GM21381 (cell line): ENCODE measurements at regions not wholly inside any gene's neighbourhood (a gene's known extent, or its start where the extent isn't known, plus 50 kb on each side); places are given as distances from the start of the nearest gene placed in this dataset.

ENCODE experiments used
- ATAC-seq: cut with Tn5 transposase; IDR thresholded peaks from one replicate; pipeline ENCODE4 v1.9.1; 2021; ENCODE audit warnings: mild to moderate bottlenecking, moderate library complexity; ENCODE audit not compliant: unreplicated experiment

DNA sequence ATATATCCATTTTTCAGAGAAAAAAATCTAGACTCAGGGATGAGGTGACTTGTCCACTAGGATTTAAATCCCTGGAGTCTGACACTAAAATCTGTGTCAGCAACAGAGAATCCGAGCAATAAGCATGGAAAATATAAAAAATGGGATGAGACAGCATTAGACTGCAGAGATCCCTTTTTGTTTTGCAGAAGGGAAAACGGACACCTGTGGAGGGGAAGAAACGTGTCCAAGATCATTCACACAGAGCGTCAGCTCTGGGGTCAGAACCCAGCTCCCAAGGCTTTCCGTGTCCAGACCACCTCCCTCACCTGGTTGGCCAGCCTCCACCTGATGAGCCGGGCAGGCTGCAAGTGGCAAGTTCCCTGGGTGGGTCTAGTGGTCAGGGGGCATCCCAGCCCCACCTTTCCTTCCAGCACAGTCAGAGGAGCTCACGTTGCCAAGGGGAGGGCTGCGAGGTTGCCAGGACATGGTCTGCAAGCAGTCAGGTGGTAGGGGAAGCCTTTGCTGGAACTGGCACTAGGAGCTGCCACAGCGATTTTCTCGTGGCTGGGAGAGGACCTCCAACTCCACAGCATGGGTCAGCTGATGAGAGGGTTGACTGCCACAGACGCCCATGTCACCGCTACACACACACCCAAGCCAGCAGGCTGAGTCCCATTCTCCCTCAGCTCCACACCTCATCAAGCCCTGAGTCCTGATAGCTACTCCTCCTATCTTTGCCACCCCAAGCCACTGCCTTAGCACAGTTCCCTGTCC lies 65.9 kb upstream of the CPLX2 start:
- no peak for ATAC-seq

DNA sequence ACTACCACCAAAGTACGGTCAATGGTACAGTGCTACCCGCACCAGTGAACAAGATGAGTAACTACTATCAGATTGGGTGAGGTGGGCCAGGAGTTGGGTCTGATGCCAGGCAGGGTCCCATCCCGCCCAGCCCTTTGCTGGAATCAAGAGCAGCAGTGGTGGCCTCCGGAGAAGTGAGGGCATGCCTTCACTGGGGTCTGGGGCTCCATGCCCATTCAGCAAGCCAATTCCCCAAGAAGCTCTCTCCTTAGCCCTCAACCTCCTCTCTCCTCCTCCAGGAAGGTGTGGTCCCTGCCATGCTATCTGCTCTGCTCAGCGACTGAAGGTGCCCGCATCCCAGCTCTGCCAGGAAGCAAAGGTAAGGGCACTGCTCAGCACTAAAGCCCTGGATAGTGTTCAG lies 62.7 kb upstream of the CPLX2 start:
- no peak for ATAC-seq

- ATAC-seq: no peak
Measured at GRCh38 chr5:175809531-175810121, 61.8 kb upstream of the CPLX2 start.

DNA sequence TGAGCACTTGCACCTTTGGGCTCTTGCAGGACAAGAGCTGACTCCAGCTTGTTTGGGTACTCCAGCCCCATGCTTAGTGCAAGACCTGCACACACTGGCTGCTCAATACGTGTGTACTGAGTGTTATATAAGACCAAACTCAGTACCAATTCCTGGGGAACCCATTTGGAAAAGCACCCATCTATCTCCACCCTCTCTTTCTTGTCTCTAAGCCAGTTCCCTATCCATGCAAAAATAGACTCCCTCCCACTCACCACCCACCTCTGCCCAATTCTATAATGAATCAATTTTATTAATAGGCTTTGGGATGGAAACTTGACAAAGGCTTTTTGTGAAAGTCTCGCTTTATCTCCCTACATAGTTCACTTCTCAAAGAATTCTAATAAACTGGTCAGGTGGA lies 60.9 kb upstream of the CPLX2 start:
- ATAC-seq: no peak

- no peak for ATAC-seq
Measured at GRCh38 chr5:175811589-175811988, 59.8 kb upstream of the CPLX2 start.

DNA sequence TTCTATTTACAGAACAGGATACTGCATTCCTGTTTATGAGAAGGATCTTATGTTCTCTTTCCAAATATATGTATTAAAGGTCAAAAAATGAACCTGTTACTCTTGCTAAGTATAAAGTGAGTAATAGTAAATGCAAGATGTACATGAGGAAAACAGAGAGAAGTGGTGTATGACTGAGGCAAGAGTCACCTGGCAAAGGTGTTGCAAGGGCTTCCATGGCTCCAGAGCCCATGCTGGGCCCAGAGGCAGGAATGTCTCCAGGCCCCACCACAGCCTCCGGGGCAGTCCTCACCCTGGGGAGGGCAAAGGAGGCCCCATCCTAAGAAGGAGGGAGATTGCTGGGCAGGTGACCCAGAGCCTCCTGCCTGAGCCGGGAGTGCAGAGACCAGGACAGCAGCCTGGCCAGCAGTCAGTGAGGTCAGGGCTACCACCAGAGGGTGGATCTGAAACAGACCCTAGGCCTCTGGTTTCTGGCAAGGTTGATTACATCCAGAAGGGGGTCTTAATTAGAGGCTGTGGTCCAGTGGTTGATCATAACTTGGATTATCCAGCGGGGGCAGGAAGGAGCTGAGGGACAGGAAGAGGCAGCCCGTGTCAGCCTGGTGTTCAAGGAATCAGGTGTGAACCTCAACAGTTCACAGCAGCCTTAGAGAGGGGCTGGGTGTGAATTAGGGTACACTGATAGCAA lies 57.3 kb upstream of the CPLX2 start:
- no peak for ATAC-seq

- no peak for ATAC-seq
Measured at GRCh38 chr5:175814691-175815090, 56.7 kb upstream of the CPLX2 start.

GRCh38 chr5:175815126-175815913 lies 56.1 kb upstream of the CPLX2 start:
- ATAC-seq: no peak

GRCh38 chr5:175816348-175816747 lies 55.0 kb upstream of the CPLX2 start:
- ATAC-seq: no peak

GRCh38 chr5:175819090-175819425 lies 52.3 kb upstream of the CPLX2 start:
- ATAC-seq: no peak

- ATAC-seq: no peak
Measured at GRCh38 chr5:175820230-175820629, 51.1 kb upstream of the CPLX2 start.
